ENCODE measurements at regions not wholly inside any gene's neighbourhood (a gene's known extent, or its start where the extent isn't known, plus 50 kb on each side); places are given as distances from the start of the nearest gene placed in this dataset.

GRCh38 chr22:46026899-46027210, 49.9 kb upstream of the WNT7B start:
- no peaks in the 10 kb centered on the region for H3K27me3 ChIP-seq (ENCODE audit: control insufficient read depth, insufficient read depth)
- peak; percentile 1 to 3 for ATAC-seq
- intact Hi-C loops (cut with DNase I): no loop called here

GRCh38 chr22:46027211-46028105, 50.5 kb upstream of the WNT7B start:
- DNase-seq: peak; percentile 77 to 91 (median 91)
- 9% methylated on average over 89 of the region's 89 CpGs for WGBS
- Histone ChIP-seq H3K4me3 (ENCODE audit: low read length) (peak overlapping the region; percentile 42), H3K9me3 (ENCODE audit: control insufficient read depth, low read length) (no peaks in the 10 kb centered on the region), H3K27me3 (ENCODE audit: control insufficient read depth, insufficient read depth) (no peaks in the 10 kb centered on the region), H3K4me1 (ENCODE audit: control insufficient read depth, insufficient read depth, low read length) (peaks cover 1% of the 10 kb centered on the region), H3K27ac (ENCODE audit: low read length) (peak overlapping the region; percentile 50)
- ATAC-seq: peak; percentile 73 to 80
- intact Hi-C loops (cut with DNase I): no loop called here

More at GRCh38 chr22:46026899-46027210, 49.9 kb upstream of the WNT7B start:
- peak overlapping the region; percentile 42 for H3K4me3 ChIP-seq (ENCODE audit: low read length)
- no peak overlapping the region for H3K27ac ChIP-seq (ENCODE audit: low read length)
- no peak for DNase-seq
- H3K9me3 ChIP-seq (ENCODE audit: control insufficient read depth, low read length): no peaks in the 10 kb centered on the region
- H3K4me1 ChIP-seq (ENCODE audit: control insufficient read depth, insufficient read depth, low read length): peaks cover 1% of the 10 kb centered on the region
- WGBS: 57% methylated on average over 3 of the region's 3 CpGs

GRCh38 chr22:46028106-46028991, 51.4 kb upstream of the WNT7B start:
- WGBS: 86% methylated on average over 16 of the region's 16 CpGs
- Histone ChIP-seq H3K4me3 (ENCODE audit: low read length) (no peak overlapping the region), H3K9me3 (ENCODE audit: control insufficient read depth, low read length) (no peaks in the 10 kb centered on the region), H3K4me1 (ENCODE audit: control insufficient read depth, insufficient read depth, low read length) (peaks cover 1% of the 10 kb centered on the region), H3K27ac (ENCODE audit: low read length) (peak overlapping the region; percentile 37), H3K27me3 (ENCODE audit: control insufficient read depth, insufficient read depth) (no peaks in the 10 kb centered on the region)
- DNase-seq (peak in 2 of 3 donors; percentile 37 to 41), ATAC-seq (no peak)
- intact Hi-C loops (cut with DNase I): no loop called here

GRCh38 chr22:46029036-46029435, 52.1 kb upstream of the WNT7B start:
- intact Hi-C loops (cut with DNase I): no loop called here
- 96% methylated on average over 8 of the region's 8 CpGs for WGBS
- H3K27me3 ChIP-seq (ENCODE audit: control insufficient read depth, insufficient read depth): no peaks in the 10 kb centered on the region
- H3K4me3 ChIP-seq (ENCODE audit: low read length): no peak overlapping the region
- ATAC-seq (no peak), DNase-seq (peak in 1 of 3 donors; percentile 12)
- H3K9me3 ChIP-seq (ENCODE audit: control insufficient read depth, low read length): no peaks in the 10 kb centered on the region
- no peak overlapping the region for H3K27ac ChIP-seq (ENCODE audit: low read length)
- peaks cover 1% of the 10 kb centered on the region for H3K4me1 ChIP-seq (ENCODE audit: control insufficient read depth, insufficient read depth, low read length)

- H3K4me3 ChIP-seq (ENCODE audit: low read length): no peak overlapping the region
- 76% methylated on average over 6 of the region's 6 CpGs for whole genome bisulfite sequencing
- ATAC-seq: peak in 1 of 2 donors; percentile 3
- H3K27me3 ChIP-seq (ENCODE audit: control insufficient read depth, insufficient read depth): no peaks in the 10 kb centered on the region
- peak in 1 of 3 donors; percentile 30 for DNase-seq
- H3K27ac ChIP-seq (ENCODE audit: low read length): no peak overlapping the region
- H3K4me1 ChIP-seq (ENCODE audit: control insufficient read depth, insufficient read depth, low read length): peaks cover 1% of the 10 kb centered on the region
- H3K9me3 ChIP-seq (ENCODE audit: control insufficient read depth, low read length): no peaks in the 10 kb centered on the region
- intact Hi-C loops (cut with DNase I): no loop called here
Observed at GRCh38 chr22:46029574-46030200, 52.7 kb upstream of the WNT7B start.

- Histone ChIP-seq H3K27ac (ENCODE audit: low read length) (no peak overlapping the region), H3K4me3 (ENCODE audit: low read length) (no peak overlapping the region), H3K27me3 (ENCODE audit: control insufficient read depth, insufficient read depth) (no peaks in the 10 kb centered on the region), H3K9me3 (ENCODE audit: control insufficient read depth, low read length) (no peaks in the 10 kb centered on the region), H3K4me1 (ENCODE audit: control insufficient read depth, insufficient read depth, low read length) (peaks cover 1% of the 10 kb centered on the region)
- WGBS: 75% methylated on average over 11 of the region's 11 CpGs
- intact Hi-C loops (cut with DNase I): no loop called here
- peak in 2 of 3 donors; percentile 44 to 56 for DNase-seq
- ATAC-seq: peak in 1 of 2 donors; percentile 49
Observed at GRCh38 chr22:46030231-46030880, 53.4 kb upstream of the WNT7B start.

GRCh38 chr22:46031066-46031465, 54.1 kb upstream of the WNT7B start:
- ATAC-seq: no peak
- Histone ChIP-seq H3K4me3 (ENCODE audit: low read length) (no peak overlapping the region), H3K27me3 (ENCODE audit: control insufficient read depth, insufficient read depth) (no peaks in the 10 kb centered on the region), H3K27ac (ENCODE audit: low read length) (no peak overlapping the region), H3K9me3 (ENCODE audit: control insufficient read depth, low read length) (no peaks in the 10 kb centered on the region), H3K4me1 (ENCODE audit: control insufficient read depth, insufficient read depth, low read length) (peaks cover 1% of the 10 kb centered on the region)
- intact Hi-C loops (cut with DNase I): no loop called here
- 95% methylated on average over 13 of the region's 13 CpGs for WGBS
- DNase-seq: peak in 2 of 3 donors; percentile 25 to 32

- WGBS: 93% methylated on average over 2 of the region's 2 CpGs
- no peak for ATAC-seq
- H3K27ac ChIP-seq (ENCODE audit: low read length): no peak overlapping the region
- intact Hi-C loops (cut with DNase I): no loop called here
- no peaks in the 10 kb centered on the region for H3K27me3 ChIP-seq (ENCODE audit: control insufficient read depth, insufficient read depth)
- H3K4me1 ChIP-seq (ENCODE audit: control insufficient read depth, insufficient read depth, low read length): peaks cover 4% of the 10 kb centered on the region
- H3K9me3 ChIP-seq (ENCODE audit: control insufficient read depth, low read length): no peaks in the 10 kb centered on the region
- DNase-seq: no peak
- no peak overlapping the region for H3K4me3 ChIP-seq (ENCODE audit: low read length)
Observed at GRCh38 chr22:46031557-46031956, 54.6 kb upstream of the WNT7B start.

GRCh38 chr22:46031965-46032851, 55.2 kb upstream of the WNT7B start:
- Histone ChIP-seq H3K27me3 (ENCODE audit: control insufficient read depth, insufficient read depth) (no peaks in the 10 kb centered on the region), H3K4me3 (ENCODE audit: low read length) (no peak overlapping the region), H3K27ac (ENCODE audit: low read length) (no peak overlapping the region), H3K4me1 (ENCODE audit: control insufficient read depth, insufficient read depth, low read length) (peaks cover 5% of the 10 kb centered on the region), H3K9me3 (ENCODE audit: control insufficient read depth, low read length) (no peaks in the 10 kb centered on the region)
- 67% methylated on average over 13 of the region's 13 CpGs for WGBS
- DNase-seq: peak in 2 of 3 donors; percentile 43 to 55
- intact Hi-C loops (cut with DNase I): no loop called here
- no peak for ATAC-seq
